Hepatocyte (in vitro differentiated cells): ENCODE measurements at regions not wholly inside any gene's neighbourhood (a gene's known extent, or its start where the extent isn't known, plus 50 kb on each side); places are given as distances from the start of the nearest gene placed in this dataset.

Experiments
- DNase-seq: peaks from one replicate; pipeline ENCODE4 v3.0.0-alpha.2; 2016; ENCODE audit warnings: low spot score
- H2AFZ ChIP-seq: fragments of 200-600 bp; sonication (generic); 2 replicates; pipeline ENCODE4 v1.6.0; 2016; ENCODE audit warnings: antibody characterized with exemption, mild to moderate bottlenecking
- H3K27ac ChIP-seq: fragments of 200-600 bp; sonication (generic); 2 replicates; pipeline ENCODE4 v1.5.1; 2016; ENCODE audit warnings: mild to moderate bottlenecking
- H3K27me3 ChIP-seq: fragments of 200-600 bp; sonication (generic); 2 replicates; pipeline ENCODE4 v1.6.1; 2016
- H3K36me3 ChIP-seq: fragments of 200-600 bp; sonication (generic); replicated peaks from 2 replicates; pipeline ENCODE4 v1.5.1; 2016; ENCODE audit warnings: low read depth; ENCODE audit not compliant: insufficient read depth
- H3K4me1 ChIP-seq: fragments of 200-600 bp; sonication (generic); 2 replicates; pipeline ENCODE4 v1.5.1; 2016; ENCODE audit warnings: mild to moderate bottlenecking, moderate library complexity; ENCODE audit not compliant: insufficient read depth
- H3K4me2 ChIP-seq: fragments of 200-600 bp; sonication (generic); 2 replicates; pipeline ENCODE4 v1.6.0; 2016
- H3K4me3 ChIP-seq: fragments of 200-600 bp; sonication (generic); 2 replicates; pipeline ENCODE4 v1.5.1; 2016; ENCODE audit warnings: mild to moderate bottlenecking
- H3K79me2 ChIP-seq: fragments of 200-600 bp; sonication (generic); 2 replicates; pipeline ENCODE4 v1.6.0; 2017; ENCODE audit warnings: mild to moderate bottlenecking
- H3K9me2 ChIP-seq: fragments of 200-600 bp; sonication (generic); replicated peaks from 2 replicates; pipeline ENCODE4 v1.6.0; 2017; ENCODE audit warnings: mild to moderate bottlenecking; ENCODE audit not compliant: insufficient read depth
- H3K9me3 ChIP-seq: fragments of 200-600 bp; sonication (generic); 2 replicates; pipeline ENCODE4 v1.5.1; 2016; ENCODE audit warnings: low read depth, mild to moderate bottlenecking
- H4K20me1 ChIP-seq: fragments of 200-600 bp; sonication (generic); 2 replicates; pipeline ENCODE4 v1.6.0; 2016; ENCODE audit warnings: mild to moderate bottlenecking; ENCODE audit not compliant: insufficient read depth, poor library complexity, severe bottlenecking
- EZH2 ChIP-seq: fragments of 200-600 bp; sonication (generic); IDR thresholded peaks from 2 replicates; pipeline ENCODE4 v1.6.1; 2016; ENCODE audit warnings: antibody characterized with exemption, mild to moderate bottlenecking, borderline replicate concordance
- EZH2phosphoT487 ChIP-seq: fragments of 200-600 bp; sonication (generic); IDR thresholded peaks from one replicate; pipeline ENCODE4 v1.6.1; 2018; ENCODE audit warnings: antibody characterized with exemption, mild to moderate bottlenecking, low read depth, moderate library complexity; ENCODE audit not compliant: unreplicated experiment, severe bottlenecking
- WGBS: methylation state at CpG from one replicate; pipeline ENCODE4 v1.1.6; 2016; ENCODE audit warnings: low lambda C conversion rate; ENCODE audit errors: missing lambda C conversion rate; 5-methylcytosine and 5-hydroxymethylcytosine counted together
- TF ChIP-seq, protein P1 (sequence below): fragments of 200-600 bp; sonication (generic); IDR thresholded peaks from 2 replicates; pipeline ENCODE4 v1.5.1; 2016; ENCODE audit warnings: antibody characterized with exemption, mild to moderate bottlenecking; ENCODE audit not compliant: poor library complexity

DNA sequence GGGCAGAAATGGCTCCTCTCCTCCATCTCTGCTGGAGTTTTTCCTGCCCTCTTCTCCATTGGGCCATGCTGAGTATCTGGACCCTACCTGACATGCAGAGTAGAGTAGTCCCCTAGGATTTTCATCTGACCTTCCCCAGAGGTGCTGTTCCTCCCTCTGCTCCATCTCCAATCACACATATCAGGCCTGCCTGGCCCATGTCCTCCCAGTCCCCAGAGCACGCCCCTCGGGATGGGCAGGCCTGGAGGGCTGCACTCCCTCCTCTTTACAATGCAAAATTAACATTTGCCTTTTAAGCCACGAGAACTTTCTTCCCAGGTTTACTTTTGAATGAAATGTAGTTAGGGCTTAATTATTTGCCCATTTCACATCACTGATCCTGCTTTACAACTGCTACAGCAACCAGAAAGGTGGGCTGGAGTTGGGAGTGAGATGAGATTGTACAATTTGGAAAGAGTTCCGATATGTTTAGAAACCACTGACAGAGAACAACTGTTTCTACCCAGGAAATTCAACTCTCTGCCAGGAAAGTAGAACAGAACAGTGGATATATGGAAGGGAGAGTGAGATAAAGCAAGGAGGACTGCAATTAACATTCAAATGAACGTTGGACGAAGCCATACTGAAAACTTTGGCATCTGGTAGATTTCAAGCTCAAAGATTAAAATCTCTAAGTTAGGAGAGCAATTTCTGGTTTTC lies 184.0 kb upstream of the HABP2 start:
- H3K4me1 ChIP-seq, result peaks cover 7% of the 10 kb centered on the region
- H4K20me1 ChIP-seq, result no peaks in the 10 kb centered on the region
- H2AFZ ChIP-seq, result no peak overlapping the region
- no peaks in the 10 kb centered on the region for H3K9me2 ChIP-seq
- TF ChIP-seq EZH2phosphoT487, result no peak
- TF ChIP-seq, protein P1, sequence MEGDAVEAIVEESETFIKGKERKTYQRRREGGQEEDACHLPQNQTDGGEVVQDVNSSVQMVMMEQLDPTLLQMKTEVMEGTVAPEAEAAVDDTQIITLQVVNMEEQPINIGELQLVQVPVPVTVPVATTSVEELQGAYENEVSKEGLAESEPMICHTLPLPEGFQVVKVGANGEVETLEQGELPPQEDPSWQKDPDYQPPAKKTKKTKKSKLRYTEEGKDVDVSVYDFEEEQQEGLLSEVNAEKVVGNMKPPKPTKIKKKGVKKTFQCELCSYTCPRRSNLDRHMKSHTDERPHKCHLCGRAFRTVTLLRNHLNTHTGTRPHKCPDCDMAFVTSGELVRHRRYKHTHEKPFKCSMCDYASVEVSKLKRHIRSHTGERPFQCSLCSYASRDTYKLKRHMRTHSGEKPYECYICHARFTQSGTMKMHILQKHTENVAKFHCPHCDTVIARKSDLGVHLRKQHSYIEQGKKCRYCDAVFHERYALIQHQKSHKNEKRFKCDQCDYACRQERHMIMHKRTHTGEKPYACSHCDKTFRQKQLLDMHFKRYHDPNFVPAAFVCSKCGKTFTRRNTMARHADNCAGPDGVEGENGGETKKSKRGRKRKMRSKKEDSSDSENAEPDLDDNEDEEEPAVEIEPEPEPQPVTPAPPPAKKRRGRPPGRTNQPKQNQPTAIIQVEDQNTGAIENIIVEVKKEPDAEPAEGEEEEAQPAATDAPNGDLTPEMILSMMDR, result no peak
- TF ChIP-seq EZH2, result no peak
- no peaks in the 10 kb centered on the region for H3K9me3 ChIP-seq
- H3K27me3 ChIP-seq, result no peaks in the 10 kb centered on the region
- no peaks in the 10 kb centered on the region for H3K36me3 ChIP-seq
- no peak for DNase-seq
- H3K79me2 ChIP-seq, result no peaks in the 10 kb centered on the region
- H3K4me3 ChIP-seq, result no peak overlapping the region
- no peak overlapping the region for H3K27ac ChIP-seq
- 64% methylated on average over 6 of the region's 6 CpGs for WGBS
- no peak overlapping the region for H3K4me2 ChIP-seq

DNA sequence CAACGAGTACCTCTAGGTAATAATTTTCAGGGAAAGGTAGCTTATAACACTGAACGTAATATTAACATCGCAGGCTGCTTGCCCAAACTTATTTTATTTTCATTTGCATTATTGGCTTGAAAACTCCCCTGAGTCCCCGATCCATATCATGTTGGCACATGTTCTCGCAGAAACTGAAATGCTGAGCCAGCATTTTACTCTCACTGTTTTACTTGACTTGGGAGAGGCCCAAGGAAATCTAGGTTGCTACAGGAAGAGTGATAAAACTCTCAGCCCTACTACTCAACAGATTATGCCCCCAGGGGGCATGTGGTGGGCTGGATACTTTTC lies 183.5 kb upstream of the HABP2 start:
- no peak for DNase-seq
- Histone ChIP-seq H3K27me3 (no peaks in the 10 kb centered on the region), H3K4me2 (no peak overlapping the region), H3K27ac (no peak overlapping the region), H3K9me2 (no peaks in the 10 kb centered on the region), H3K36me3 (no peaks in the 10 kb centered on the region), H3K9me3 (no peaks in the 10 kb centered on the region), H3K4me3 (no peak overlapping the region), H4K20me1 (no peaks in the 10 kb centered on the region), H2AFZ (no peak overlapping the region), H3K4me1 (peaks cover 7% of the 10 kb centered on the region), H3K79me2 (no peaks in the 10 kb centered on the region)
- TF ChIP-seq EZH2 (no peak), EZH2phosphoT487 (no peak)
- TF ChIP-seq, protein P1, result no peak
- WGBS, result 53% methylated on average over 5 of the region's 5 CpGs

DNA sequence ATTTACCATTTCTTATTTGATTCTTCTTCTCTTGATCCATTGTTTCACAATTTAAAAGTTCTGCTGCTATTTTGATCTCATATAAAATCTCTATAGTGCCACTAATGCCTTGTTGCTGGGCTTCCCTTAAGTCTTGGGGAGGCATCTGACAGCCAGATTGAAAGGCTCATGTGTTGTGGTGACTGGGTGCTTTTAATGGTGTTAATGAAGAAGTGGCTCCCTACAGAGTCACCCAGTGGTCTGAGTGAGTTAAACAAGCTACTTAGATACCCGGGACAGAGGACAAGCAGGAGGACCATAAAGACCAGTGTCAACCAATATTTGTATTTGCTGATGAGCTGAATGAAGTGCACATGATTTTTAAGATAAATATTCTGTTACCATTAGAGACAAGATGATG lies 176.4 kb upstream of the HABP2 start:
- TF ChIP-seq EZH2phosphoT487 (no peak), EZH2 (no peak)
- TF ChIP-seq, protein P1, result no peak
- Histone ChIP-seq H3K79me2 (no peaks in the 10 kb centered on the region), H3K36me3 (no peaks in the 10 kb centered on the region), H3K9me3 (no peaks in the 10 kb centered on the region), H3K4me2 (no peak overlapping the region), H2AFZ (no peak overlapping the region), H4K20me1 (no peaks in the 10 kb centered on the region), H3K4me3 (no peak overlapping the region), H3K9me2 (no peaks in the 10 kb centered on the region), H3K27ac (no peak overlapping the region), H3K27me3 (peaks cover 5% of the 10 kb centered on the region), H3K4me1 (no peaks in the 10 kb centered on the region)
- no peak for DNase-seq
- 63% methylated on average over 1 of the region's 1 CpG for WGBS

DNA sequence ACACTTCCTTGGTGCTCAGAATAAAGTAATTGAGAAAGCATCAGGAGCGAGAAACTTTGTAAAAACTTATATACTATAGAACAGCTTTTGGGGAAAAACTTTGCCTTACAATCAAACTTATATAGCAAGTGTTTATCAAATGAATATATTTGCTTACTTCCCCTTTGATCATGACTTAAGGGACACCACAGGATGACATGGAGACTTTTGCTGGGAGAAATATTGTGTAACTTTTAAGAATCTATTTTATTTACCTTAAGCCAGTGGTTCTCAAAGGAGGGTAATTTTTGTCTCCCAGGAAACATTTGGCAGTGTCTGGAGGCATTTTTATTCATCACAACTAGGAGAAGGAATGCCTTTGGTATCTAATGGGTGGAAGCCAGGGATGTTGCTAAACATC lies 173.8 kb upstream of the HABP2 start:
- H3K27ac ChIP-seq, result no peak overlapping the region
- H4K20me1 ChIP-seq, result no peaks in the 10 kb centered on the region
- no peaks in the 10 kb centered on the region for H3K36me3 ChIP-seq
- H3K4me3 ChIP-seq, result no peak overlapping the region
- no peaks in the 10 kb centered on the region for H3K79me2 ChIP-seq
- WGBS, result 90% methylated on average over 1 of the region's 1 CpG
- H3K27me3 ChIP-seq, result peaks cover 5% of the 10 kb centered on the region
- DNase-seq, result no peak
- TF ChIP-seq EZH2phosphoT487 (no peak), EZH2 (no peak)
- TF ChIP-seq, protein P1, result no peak
- H3K9me2 ChIP-seq, result no peaks in the 10 kb centered on the region
- H3K4me1 ChIP-seq, result peaks cover 9% of the 10 kb centered on the region
- H3K4me2 ChIP-seq, result no peak overlapping the region
- H3K9me3 ChIP-seq, result no peaks in the 10 kb centered on the region
- H2AFZ ChIP-seq, result no peak overlapping the region
